HuH-7.5 (cell line): ENCODE measurements at regions not wholly inside any gene's neighbourhood (a gene's known extent, or its start where the extent isn't known, plus 50 kb on each side); places are given as distances from the start of the nearest gene placed in this dataset.

Experiments used
- DNase-seq: peaks from one replicate; pipeline ENCODE4 v3.0.0; 2011; ENCODE audit warnings: low spot score

DNA sequence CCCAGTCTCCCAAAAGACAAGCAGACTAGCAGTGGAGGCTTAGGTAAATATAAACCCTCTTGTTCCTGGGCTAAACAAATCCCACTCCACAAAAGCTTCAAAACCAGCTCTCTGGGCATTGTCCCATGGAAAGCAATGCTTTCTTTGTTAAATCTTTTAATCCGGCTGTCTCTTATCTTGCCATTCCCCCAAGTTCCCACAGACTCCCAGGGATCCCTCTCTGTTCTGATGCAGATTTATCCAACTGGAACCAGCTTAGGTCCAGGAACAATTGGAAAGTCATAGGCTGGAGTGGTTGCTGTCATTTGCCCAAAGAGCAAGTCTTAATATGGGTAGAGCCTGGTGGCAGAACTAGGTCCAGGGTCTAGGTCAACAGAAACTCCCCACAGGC is 110.1 kb upstream of the ATP1A1 start:
- DNase-seq, result no peak

DNA sequence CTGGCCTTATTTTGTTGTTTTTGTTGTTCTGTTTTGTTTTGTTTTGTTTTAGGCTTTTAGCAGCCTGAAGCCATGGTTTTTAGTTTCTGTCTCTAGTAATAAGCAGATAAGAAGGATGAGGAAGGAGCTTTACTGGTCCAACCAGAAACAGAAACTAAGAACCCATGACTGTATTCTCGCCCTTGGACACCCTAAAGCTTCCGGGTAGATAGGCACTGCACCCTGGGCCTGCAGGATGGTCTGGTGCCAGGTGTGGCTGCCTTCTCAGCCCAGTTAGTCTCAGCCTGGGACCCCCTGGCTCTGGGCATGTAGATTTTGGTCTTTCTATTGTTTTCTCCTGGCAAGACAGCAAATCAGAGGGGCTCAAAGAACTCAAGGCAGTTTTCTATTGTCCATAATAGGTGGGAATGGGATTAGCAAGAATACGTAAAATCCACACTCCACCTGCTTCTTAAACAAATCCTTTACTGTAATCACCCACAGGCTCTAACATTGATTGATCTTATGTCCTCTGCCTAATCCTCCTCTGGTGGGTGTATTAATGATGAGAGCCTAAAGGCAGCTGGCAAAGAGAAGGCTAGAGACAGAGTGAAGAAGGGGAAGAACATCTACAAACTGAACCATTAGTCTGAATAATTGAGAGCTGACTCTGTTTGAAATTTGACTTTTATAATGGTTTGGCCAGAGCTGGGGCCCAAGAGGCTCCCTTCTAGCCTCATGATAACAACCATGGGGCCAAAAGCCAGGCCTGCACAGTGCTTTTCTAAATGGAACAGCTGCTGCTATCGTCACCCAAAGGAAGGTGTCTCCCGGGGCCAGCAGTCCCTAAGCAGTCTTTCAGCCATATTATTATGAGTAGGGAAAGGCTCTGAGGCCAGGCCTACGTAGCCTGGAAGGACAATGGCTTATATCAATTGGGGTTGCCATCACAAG is 106.8 kb upstream of the ATP1A1 start:
- no peak for DNase-seq

DNA sequence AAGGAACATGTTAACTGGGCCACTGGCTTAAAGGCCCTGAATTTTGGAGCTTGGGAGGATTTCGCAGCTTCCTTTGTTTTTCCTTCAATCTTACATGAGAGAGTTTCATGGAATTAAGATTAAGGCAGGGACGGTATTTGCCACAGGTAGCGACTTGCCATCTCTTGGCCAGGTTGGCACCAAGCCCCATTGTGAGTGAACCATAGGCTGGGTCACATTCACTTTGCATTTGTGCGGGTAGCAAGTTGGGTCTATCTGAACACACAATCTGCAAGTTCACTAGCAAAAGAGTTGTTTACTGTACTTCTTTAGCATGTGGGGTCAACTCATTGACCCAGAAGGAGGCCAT is 106.2 kb upstream of the ATP1A1 start:
- no peak for DNase-seq

DNA sequence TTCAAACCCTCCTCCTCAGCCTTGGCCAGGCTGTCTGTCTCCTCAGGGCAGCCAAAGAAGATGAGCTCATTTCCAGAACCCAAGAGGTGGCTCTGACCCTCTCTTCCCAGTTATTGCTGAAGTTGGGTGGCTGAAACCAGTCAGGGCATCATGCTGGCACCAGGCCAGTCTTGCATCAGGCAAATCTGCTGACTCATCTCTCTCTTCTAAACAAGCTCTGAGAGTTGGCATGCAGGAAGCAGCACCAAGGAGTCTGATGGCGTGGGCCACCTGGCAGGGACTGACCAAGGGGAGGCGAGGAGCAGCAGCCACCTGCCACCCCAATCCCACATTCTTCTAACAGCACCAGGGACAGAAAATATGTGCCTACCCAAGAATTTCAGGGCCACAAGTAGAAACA is 104.8 kb upstream of the ATP1A1 start:
- no peak for DNase-seq

DNA sequence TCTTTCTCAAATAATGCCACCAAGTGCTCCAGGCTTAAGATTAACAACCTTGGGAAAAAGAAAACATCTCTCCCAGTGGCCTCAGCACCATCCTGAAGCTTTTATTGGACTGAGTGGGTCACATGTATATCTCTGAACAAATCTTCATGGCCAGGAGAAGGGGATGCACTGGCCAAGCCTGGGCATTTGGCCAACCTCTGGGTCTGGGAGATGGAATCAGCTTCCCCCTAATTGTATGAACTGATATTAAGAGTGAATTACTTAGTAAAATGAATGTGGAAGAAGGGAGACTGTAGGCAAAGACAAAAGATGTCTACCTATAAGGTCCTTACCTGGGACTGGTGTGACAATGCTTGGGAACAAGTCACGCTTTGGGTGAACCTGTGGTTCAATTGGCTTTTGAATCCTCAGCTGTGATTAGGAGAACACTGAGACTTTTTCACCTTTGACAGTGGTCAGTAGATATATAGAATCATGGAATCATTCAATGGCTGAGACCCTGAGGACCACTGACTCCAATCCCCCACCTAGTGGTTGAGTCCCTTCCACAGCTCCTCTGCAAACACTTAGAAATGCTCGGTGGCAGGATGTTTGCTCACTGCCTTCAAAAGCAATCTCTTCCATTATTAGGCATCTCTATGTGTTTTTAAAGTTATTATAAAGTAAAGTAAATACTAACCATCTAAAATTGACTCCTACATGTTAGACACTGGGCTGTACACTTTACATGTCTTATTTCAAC is 102.6 kb upstream of the ATP1A1 start:
- no peak for DNase-seq

DNA sequence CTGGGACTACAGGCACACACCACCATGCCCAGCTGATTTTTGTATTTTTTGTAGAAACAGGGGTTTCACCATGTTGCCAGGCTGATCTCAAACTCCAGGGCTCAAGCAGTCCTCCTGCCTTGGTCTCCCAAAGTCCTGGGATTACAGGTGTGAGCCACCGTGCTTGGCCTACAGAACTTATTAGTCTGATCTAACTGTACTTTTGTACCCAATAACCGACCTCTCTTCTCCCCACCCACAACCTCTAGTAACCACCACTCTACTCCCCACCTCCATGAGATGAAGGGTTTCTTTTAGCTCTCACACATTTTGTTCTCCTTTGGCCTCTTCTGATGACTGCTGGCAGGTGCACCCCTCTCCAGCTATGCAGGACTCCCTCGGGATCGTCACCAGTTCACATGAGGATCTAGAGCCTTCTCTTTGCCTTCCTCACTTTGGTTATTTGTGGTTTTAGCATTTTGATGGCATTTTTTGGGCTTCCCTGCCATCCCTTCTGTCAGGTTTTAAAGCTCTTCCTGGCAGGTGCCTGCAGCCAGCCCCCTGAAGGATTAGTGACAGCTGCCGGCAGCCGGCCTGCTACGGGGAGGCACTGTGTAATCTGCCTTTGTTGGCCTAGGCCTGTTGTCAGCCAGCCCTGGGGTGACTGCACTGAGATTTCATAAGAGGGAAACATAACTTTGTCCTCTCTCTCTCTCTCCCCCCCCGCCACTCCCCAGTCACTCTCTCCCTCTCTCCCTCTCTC is 99.8 kb upstream of the ATP1A1 start:
- DNase-seq, result peak; percentile 44

DNA sequence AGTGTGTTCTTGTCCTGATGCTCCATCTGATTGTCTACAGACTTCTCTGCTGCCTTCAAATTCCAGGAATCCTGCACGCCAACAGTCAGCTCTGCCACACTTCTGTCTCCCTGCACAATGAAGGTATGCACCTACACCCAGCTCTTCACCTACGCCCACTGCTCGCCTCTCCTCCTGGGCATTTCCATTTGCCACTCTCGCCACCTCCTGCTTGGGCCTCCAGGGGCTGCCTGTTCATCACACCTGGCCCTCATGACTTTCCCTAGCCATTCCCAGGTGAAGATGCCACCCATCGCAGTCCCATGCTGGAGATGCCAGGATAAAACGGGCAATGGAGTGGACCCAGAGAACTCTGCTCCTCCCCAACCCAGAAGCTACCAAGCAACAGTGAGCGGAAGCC is 96.5 kb upstream of the ATP1A1 start:
- no peak for DNase-seq

DNA sequence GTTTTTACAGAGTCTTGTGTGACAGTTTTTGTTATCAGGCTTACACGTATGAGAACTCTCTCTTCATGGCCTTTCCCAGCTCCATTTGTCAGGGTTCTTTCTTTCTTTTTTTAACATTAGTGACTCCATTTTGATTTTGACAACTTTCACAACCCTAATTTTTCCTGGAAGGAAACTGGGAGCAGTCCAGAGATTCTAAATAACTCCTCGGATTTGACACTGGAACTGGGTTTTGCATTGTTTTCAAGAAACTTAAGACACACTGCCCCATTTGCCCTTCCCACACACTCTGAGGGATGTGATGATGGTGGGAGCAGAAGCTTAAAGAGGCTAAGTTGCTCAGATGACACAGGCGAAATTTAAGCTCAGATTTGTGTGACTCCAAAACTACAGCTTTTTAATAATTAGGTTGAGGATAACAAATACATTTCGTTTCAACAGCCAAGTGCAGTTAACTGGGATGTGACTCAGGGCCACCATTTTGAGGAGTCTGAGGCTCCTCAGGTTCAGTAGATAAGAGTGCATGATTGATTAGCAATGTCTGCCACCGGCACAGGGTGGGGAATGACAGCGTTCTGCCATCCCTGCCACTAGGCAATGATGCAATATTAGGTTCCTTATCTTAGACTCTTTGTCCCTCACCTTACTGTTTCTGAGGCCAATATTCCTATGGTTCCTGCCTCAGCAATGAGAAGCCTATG is 95.1 kb upstream of the ATP1A1 start:
- no peak for DNase-seq

DNA sequence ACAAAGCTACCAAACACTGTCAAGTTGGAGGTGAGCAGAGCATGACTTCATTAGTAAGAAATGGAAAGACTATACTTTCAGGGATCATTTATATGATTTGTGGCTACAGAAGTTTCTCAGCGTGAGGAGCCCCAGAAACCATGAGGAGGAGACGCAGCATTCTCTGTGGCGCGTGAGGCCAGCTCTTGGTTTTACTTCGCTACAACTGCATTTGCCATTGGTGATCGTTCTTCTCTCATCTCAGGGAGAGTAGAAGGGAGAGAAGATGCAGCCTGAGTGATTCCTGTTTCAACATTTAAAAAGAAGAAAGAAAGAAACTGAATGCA is 94.5 kb upstream of the ATP1A1 start:
- no peak for DNase-seq

DNA sequence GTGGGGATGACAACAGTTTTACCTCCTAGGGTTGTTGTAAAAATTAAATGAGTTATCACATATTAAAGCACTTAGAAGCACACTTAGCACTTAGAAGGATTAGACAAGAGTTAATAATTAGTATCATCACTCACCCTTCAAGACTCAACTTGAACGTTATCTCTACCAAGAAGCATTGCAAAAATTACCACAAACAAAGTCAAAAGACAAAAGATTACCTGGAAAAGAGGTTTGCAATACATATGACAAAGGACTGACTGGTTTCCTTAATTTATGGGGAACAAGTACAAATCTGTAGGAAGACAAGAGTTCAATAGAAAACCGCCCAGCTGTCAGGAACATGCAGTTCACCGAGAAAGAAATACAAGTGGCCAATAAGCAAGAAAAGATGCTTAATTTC is 93.3 kb upstream of the ATP1A1 start:
- no peak for DNase-seq

DNA sequence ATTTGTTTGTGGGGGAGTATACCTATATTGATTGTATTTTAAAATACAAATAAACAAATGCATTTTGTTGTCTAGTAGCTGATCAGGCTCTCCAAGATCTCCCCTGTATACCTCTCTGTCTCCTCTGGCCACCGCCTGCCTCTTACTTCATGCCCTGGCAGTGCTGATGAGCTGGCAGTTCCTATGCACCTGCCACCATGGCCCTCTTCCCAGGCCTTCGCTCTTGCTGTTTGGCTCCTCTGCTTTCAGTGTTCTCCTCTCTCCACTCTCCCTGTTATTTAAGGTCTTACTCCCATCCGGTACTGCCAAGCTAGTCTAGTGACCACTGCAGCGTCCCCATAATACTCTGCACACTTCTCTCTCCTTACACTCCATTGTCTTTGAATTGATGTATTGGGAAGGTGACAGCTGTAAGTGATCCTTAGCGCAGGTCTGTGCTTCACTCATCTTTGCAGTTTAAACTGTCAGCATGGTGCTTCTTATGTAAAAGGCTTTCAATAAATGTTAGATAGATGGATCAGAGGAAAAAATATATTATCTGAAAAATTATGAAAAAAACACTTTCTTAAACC is 88.1 kb upstream of the ATP1A1 start:
- no peak for DNase-seq

DNA sequence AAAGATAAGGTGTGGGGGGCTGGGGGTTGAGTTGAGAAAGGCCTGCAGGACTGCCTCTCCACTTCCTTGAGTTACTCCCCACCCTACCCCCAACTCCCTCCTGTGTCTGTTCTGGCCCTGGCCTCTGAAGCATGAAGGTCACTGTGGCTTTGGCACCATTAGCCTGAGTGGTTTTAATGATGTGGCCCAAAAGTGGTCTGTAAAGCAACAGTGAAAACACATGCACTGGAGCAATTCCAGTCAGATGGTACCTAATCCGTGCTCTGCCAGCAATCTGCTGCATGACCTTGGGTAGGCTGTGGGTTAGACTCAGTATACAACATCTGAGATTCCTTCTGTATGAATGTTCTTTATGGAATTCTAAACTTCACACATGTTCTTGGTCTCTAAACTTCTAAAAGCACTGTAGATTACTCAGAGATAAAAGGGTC is 86.5 kb upstream of the ATP1A1 start:
- DNase-seq, result no peak

DNA sequence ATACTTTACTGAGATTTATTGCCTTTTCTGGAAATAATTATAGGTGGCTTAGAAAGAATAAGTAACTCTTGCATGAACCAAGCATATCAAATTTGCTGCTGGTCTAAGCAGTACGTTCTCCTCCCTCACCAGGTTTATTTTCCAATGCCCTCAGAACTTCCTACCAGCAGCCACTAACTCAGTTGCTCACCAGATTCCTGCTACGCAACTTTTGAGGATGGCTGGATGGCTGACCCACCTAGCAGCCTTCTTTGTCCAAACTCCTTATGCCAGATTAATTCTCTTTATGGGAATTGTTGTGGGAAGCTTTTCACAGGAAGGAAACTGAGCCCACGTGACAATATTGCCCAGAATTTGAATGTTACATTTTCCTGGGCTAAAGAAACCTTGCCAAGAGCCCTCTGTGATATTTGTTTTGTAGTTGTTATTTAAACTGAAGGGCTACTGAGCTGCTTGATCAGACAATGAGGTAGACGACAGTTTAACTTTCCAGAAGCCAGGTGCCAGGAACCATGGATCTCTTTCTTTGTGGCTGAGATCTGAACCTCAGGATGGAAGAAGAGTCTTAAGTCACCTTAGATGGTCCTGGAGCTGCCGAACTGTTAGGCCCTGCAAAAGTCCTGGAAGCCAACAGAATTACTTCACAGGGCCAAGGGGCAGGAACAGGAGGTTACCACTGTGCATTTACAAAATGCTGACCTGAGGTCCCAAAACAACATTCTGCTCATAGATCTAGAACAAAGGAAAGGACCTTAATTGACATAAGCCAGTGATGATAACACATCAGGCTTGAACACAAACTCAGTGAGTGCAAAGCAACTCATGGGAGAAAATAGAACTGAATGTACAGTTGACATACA is 85.5 kb upstream of the ATP1A1 start:
- DNase-seq, result no peak

DNA sequence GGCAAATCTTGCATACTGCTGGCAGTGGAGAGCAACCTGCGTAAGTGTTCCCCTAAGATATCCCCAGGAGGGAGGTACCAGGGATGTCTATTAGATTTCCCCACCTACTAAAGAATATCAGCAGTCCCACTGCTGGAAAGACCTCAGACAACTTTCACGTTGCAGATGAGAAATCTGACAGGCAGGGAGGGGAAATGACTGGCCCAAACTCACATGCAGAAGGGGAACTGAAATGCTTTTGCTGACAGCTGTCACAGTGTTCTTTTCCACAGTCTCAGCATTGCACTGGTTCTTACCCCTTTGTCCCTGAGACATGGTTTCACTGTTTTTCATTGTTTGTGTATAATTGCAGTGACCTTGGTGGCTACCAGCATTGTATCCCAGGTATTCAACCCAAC is 84.8 kb upstream of the ATP1A1 start:
- no peak for DNase-seq

DNA sequence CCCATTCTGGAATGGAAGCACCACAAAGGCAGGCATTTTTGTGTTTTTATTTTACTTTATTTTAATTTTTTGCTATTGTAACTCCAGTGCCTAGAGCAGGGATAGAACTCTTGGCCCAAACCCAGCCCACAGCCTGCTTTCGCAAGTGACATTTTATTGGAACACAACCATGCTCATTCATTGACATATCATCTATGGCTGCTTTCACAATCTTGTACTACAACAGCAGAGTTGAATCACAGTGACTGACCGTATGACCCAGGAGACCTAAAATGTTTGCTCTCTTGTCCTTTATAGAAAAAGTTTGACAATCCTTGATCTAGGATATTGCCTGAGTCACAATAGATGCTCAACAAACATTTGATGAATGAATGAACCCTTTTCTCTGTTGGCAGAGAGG is 83.9 kb upstream of the ATP1A1 start:
- no peak for DNase-seq

DNA sequence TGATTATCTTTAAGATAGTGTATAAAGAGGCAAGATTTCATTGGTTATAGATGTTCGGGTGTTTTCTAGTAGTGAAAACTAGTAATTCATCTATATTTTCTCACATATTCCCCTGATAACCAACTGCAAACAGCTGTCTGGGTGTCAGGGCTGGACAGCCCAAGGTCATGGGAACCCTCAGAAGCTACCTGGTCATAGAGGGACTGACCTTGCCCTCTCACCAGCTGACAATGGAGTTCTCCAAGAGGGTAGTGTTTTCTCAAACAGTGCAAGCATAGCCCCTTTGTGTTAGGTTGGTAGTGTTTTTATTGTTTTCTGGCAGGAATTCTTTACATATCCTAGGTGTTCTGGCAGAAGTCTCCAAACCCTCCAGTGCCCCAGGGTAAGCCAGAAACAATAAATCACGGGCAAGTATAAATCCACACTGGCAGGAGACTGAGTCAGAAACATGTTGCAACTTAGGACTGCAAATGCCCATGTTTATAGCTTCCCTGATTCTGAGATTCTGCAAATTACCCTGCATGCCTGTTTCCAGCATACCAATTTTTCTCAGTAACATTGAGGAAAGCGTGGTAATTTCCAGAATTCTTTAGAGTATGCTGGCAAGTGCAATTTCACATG is 82.8 kb upstream of the ATP1A1 start:
- DNase-seq, result no peak

DNA sequence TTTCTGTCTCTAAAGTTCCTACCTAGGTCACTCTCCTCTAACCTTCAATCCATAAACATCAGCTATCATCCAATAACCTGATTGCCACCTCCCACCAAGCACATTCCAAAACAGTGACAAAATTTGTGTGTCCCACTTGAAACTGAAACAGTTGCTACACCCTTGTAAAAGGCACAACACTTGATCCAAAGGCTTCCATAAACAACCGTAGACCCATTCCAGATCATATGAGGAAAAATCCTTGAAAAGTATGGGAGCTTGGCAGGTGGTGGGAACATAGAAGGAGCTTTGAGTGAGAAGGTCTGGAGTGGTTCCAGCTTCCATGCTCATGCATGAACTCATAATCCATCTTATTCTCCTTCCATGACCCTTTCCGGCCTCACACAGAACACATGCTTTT is 82.0 kb upstream of the ATP1A1 start:
- no peak for DNase-seq

DNA sequence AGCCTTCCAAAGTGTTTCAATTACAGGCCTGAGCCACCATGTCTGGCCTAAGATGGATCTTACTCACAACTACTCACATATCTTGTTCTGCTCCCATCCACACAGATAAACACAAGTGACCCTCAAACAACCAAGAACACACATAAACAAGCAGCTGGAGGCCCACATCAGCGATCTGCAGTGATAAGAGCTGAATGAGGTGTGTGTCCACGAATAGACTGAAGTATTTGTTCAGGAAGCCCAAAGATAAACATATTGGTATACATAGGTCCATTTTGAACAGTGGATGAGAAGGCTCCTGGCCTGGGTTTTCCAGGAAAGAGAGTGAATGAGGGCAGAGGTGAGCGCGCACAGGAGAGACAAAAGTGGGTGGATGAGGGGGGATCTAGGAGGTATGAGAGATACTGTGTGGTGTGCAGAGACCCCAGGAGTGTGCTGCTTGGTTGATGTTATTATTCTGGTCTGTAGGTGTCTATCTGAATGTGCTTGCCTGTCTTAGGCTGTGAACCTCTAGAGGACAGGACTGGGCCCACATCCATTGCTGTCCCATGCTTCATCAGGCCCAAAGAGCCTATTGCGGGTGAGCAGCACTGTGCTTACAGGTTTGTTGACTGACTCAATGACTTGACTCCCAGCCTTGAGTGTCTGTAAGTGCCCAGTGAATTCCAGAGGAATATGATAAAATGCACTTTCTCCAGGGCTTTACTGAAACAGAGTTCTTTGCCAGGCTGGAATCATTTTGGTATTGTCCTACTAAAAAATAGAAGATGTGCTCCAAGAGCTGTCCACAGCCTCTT is 79.9 kb upstream of the ATP1A1 start:
- DNase-seq, result peak; percentile 57

DNA sequence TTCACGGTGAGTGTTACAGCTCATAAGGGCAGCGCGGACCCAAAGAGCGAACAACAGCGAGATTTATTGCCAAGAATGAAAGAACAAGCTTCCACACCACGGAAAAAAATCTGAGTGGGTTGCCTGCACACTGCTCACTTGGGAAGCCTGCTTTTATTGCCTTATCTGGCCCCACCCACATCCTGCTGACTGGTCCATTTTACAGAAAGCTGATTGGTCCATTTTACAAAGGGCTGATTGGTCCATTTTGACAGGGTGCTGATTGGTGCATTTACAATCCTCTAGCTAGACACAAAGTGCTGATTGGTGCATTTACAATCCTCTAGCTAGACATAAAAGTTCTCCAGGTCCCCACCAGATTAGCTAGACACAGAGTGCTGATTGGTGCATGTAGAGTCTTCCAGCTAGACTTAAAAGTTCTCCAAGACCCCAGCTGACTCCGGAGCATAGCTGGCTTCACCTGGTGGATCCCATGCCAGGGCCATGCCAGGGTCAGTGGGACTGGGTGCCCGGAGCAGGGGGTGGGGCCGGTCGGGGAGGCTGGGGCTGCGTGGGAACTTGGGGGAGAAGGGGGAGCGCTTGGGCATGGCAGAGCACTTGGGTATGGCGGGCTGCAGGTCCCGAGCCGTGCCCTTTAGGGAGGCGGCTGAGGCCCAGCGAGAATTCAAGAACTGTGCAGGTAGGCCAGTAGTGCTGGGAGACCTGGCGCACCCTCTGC is 75.4 kb upstream of the ATP1A1 start:
- no peak for DNase-seq
